RWPE2 (cell line): ENCODE measurements at regions not wholly inside any gene's neighbourhood (a gene's known extent, or its start where the extent isn't known, plus 50 kb on each side); places are given as distances from the start of the nearest gene placed in this dataset.

Source experiments
- ATAC-seq: fragments of 200-7000 bp; cut with Tn5 transposase; 3 replicates; pipeline ENCODE4 v1.9.1; 2021; ENCODE audit warnings: low read depth
- DNase-seq: peaks from one replicate; pipeline ENCODE4 v3.0.0-alpha.2; 2020; ENCODE audit warnings: low spot score
- H3K27ac ChIP-seq: fragments of 450-650 bp; 2 replicates; pipeline ENCODE4 v1.5.1; 2017; ENCODE audit warnings: mild to moderate bottlenecking; ENCODE audit not compliant: poor library complexity, severe bottlenecking
- H3K27me3 ChIP-seq: fragments of 250-450 bp; sonication (Bioruptor Pico); 2 replicates; pipeline ENCODE4 v1.5.1; 2021; ENCODE audit warnings: mild to moderate bottlenecking, moderate library complexity; ENCODE audit not compliant: insufficient read depth, poor library complexity, severe bottlenecking
- H3K36me3 ChIP-seq: fragments of 250-450 bp; sonication (Bioruptor Pico); 2 replicates; pipeline ENCODE4 v1.5.1; 2020; ENCODE audit warnings: low read depth, mild to moderate bottlenecking, moderate library complexity
- H3K4me1 ChIP-seq: fragments of 250-450 bp; sonication (Bioruptor Pico); 2 replicates; pipeline ENCODE4 v1.5.1; 2021; ENCODE audit warnings: mild to moderate bottlenecking, moderate library complexity; ENCODE audit not compliant: insufficient read depth, poor library complexity, severe bottlenecking
- H3K4me3 ChIP-seq: fragments of 250-450 bp; sonication (Bioruptor Pico); 2 replicates; pipeline ENCODE4 v1.5.1; 2021; ENCODE audit warnings: mild to moderate bottlenecking, moderate library complexity; ENCODE audit not compliant: severe bottlenecking
- H3K9me3 ChIP-seq: fragments of 250-450 bp; sonication (Bioruptor Pico); 2 replicates; pipeline ENCODE4 v1.5.1; 2021; ENCODE audit warnings: mild to moderate bottlenecking, moderate library complexity; ENCODE audit not compliant: severe bottlenecking
- TF ChIP-seq, protein P1 (sequence below): fragments of 450-650 bp; IDR thresholded peaks from one replicate; pipeline ENCODE4 v1.5.1; 2017; ENCODE audit warnings: mild to moderate bottlenecking, moderate library complexity; ENCODE audit not compliant: poor library complexity, severe bottlenecking

DNA sequence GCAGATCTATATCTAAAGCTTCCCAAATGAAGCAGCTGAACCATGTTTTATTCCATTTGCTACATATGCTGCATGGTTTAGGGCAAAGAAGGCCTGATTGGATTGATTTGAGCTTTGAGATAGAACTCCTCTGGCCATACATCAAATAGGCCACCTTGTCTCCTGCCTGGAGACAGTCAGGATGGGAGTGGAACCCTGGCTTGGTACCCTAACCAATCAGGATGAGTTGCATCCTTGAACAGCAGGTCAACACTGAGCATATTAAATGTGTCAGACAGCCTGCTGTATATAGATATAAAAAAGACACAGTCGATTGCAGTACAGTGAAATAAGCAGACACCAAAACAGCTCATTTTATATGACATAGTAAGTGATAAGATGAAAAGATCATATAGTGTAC is 291.7 kb downstream of the NUAK1 start:
- no peaks in the 10 kb centered on the region for H3K27me3 ChIP-seq
- no peak for DNase-seq
- H3K36me3 ChIP-seq = no peaks in the 10 kb centered on the region
- H3K27ac ChIP-seq = no peak overlapping the region
- no peaks in the 10 kb centered on the region for H3K4me1 ChIP-seq
- no peaks in the 10 kb centered on the region for H3K9me3 ChIP-seq
- ATAC-seq = no peak
- TF ChIP-seq, protein P1, sequence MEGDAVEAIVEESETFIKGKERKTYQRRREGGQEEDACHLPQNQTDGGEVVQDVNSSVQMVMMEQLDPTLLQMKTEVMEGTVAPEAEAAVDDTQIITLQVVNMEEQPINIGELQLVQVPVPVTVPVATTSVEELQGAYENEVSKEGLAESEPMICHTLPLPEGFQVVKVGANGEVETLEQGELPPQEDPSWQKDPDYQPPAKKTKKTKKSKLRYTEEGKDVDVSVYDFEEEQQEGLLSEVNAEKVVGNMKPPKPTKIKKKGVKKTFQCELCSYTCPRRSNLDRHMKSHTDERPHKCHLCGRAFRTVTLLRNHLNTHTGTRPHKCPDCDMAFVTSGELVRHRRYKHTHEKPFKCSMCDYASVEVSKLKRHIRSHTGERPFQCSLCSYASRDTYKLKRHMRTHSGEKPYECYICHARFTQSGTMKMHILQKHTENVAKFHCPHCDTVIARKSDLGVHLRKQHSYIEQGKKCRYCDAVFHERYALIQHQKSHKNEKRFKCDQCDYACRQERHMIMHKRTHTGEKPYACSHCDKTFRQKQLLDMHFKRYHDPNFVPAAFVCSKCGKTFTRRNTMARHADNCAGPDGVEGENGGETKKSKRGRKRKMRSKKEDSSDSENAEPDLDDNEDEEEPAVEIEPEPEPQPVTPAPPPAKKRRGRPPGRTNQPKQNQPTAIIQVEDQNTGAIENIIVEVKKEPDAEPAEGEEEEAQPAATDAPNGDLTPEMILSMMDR = no peak
- H3K4me3 ChIP-seq = no peak overlapping the region

DNA sequence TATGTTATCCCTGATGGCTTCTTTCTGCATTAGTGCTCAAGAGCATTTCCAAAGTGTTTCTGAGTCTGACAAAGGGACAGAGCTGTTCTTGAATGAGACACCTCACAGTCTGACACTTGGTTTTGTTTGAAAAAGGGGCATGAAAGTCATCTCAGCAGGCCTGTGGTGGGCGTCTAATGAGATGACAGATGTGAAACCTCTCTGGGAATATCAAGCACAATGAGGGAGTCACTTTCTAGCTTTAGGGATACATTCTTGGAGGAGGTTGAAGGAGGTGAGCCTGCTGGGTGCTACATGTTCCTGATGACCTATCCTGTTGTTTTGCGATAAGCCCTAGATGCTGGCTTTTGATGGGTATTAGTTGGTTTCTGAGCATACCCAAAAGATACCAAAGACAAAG is 290.5 kb downstream of the NUAK1 start:
- Histone ChIP-seq H3K9me3 (no peaks in the 10 kb centered on the region), H3K36me3 (no peaks in the 10 kb centered on the region)
- no peak for ATAC-seq

DNA sequence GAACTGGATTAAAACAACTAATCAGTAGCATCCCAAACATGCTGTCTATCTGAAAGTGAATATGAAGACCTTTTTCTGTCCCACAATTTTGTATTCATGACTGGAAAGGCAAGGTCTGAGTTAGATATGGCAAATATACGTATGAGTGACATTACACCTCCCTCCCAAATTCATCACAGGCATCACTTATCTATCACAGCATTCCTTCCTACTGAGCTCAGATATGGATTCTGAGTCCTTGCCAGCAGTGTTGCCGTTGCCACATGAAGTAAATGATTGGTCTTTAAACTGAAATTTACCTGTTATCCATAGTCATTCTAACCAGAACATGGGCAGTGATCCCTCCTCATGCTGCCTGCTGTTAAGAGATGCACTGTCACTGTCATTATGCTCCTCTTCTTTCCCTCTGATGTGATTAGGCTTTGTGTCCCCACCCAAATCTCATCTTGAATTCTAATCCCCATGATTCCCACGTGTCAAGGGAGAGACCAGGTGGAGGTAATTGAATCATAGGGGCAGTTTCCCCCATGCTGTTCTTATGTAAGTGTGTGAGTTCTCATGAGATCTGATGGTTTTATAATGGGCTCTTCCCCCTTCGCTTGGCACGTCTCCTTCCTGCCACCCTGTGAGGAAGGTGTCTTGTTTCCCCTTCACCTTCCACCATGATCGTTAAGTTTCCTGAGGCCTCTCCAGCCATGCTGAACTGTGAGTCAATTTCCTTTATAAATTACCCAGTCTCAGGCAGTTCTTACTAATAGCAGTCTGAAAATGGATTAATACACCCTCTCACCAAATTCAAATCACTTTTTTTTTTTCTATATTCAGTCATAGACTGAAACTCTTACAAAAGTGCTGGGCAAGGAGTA is 288.4 kb downstream of the NUAK1 start:
- no peaks in the 10 kb centered on the region for H3K36me3 ChIP-seq
- no peaks in the 10 kb centered on the region for H3K9me3 ChIP-seq
- TF ChIP-seq, protein P1 = no peak
- H3K4me1 ChIP-seq = no peaks in the 10 kb centered on the region
- no peak overlapping the region for H3K27ac ChIP-seq
- DNase-seq (no peak), ATAC-seq (no peak)
- H3K27me3 ChIP-seq = no peaks in the 10 kb centered on the region
- no peak overlapping the region for H3K4me3 ChIP-seq

More for the DNA sequence above, 290.5 kb downstream of the NUAK1 start:
- TF ChIP-seq, protein P1 = no peak
- Histone ChIP-seq H3K27me3 (no peaks in the 10 kb centered on the region), H3K27ac (no peak overlapping the region), H3K4me3 (no peak overlapping the region), H3K4me1 (no peaks in the 10 kb centered on the region)
- no peak for DNase-seq

DNA sequence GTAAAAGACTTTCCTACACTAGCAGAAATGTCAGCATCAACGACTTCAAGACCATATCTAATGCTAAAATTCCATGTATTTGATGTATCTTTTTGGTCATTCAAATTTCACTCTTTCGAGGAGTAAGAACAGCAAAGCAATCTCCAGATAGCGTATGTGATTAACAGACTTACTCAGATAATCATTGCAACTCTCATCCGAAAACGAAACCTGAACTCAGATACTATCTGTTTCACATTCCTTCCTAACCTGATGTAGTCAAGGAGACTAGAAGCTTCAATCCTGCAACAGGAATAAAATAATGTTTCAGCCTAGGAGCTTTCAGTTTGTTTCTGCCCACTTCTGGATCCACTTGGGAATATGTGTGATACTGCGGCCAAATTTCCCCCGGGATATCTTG is 286.3 kb downstream of the NUAK1 start:
- Histone ChIP-seq H3K4me1 (no peaks in the 10 kb centered on the region), H3K9me3 (no peaks in the 10 kb centered on the region), H3K27ac (no peak overlapping the region), H3K36me3 (no peaks in the 10 kb centered on the region), H3K4me3 (no peak overlapping the region), H3K27me3 (no peaks in the 10 kb centered on the region)
- TF ChIP-seq, protein P1 = no peak
- ATAC-seq (no peak), DNase-seq (no peak)

DNA sequence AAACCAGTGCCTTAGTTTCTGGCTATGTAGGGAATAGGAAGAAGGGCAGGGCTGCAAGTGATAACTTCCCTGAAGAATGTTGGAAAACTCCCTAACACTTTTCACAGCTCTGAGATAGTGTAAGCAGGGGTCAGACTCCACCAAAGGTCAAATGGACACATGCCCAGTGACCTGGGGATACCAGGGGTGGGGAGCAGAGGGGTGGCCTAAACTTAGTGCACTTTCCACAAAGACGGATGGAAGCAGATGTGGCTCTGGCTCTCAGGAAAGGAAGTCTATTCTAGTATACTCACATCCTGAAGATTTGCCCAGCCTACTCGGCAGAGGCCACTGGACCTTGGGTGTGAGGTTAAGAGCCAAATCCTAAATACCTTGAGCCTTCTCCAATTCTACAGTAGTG is 285.8 kb downstream of the NUAK1 start:
- TF ChIP-seq, protein P1 = no peak
- DNase-seq = no peak
- Histone ChIP-seq H3K4me1 (no peaks in the 10 kb centered on the region), H3K27ac (no peak overlapping the region), H3K27me3 (no peaks in the 10 kb centered on the region), H3K9me3 (no peaks in the 10 kb centered on the region), H3K4me3 (no peak overlapping the region), H3K36me3 (no peaks in the 10 kb centered on the region)
- ATAC-seq = no peak
